ENCODE measurements at regions not wholly inside any gene's neighbourhood (a gene's known extent, or its start where the extent isn't known, plus 50 kb on each side); places are given as distances from the start of the nearest gene placed in this dataset.

GRCh38 chr4:159048166-159048886 lies 54.6 kb upstream of the RAPGEF2 start:
- TF ChIP-seq CTCF (IDR thresholded peaks at IDR 0.05; ENCODE audit: control insufficient read depth, extremely low read depth, insufficient read depth), result no peak
- no peak for DNase-seq (ENCODE audit: low read depth)
- H3K4me3 ChIP-seq (ENCODE audit: low read depth, low read length), result no peak overlapping the region

DNA sequence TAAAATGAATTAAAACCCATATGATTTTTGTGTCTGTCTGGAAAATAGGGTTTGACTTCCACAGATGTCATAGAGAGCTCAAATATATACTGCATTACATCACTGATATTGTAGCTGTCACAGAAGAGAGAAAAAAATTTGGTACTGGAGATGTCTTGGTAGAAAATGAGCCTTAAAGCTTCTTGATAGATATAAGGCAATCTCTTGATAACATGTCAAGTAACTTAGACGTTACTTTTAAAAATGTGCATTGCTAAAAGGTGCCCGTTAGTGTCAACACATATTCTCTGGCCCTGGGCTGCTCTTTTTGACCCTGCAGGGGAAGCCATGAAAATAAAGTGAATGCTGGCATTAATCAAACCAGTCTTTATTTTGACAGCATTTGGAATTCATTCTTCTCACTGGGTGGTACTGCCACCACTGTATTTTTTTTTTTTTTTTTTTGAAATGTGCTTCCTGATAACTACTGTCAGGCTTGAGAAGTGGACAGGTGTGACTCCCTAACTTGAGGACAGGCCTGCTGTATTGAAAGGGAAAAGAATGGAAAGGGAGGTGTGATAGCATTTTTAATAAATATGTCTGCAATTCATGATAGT lies 53.0 kb upstream of the RAPGEF2 start:
- H3K4me3 ChIP-seq (ENCODE audit: low read depth, low read length), result no peak overlapping the region
- TF ChIP-seq CTCF (IDR thresholded peaks at IDR 0.05; ENCODE audit: control insufficient read depth, extremely low read depth, insufficient read depth), result no peak
- no peak for DNase-seq (ENCODE audit: low read depth)

- no peak overlapping the region for H3K4me3 ChIP-seq (ENCODE audit: low read depth, low read length)
- no peak for DNase-seq (ENCODE audit: low read depth)
- no peak for TF ChIP-seq CTCF (IDR thresholded peaks at IDR 0.05; ENCODE audit: control insufficient read depth, extremely low read depth, insufficient read depth)
Observed at GRCh38 chr4:159051245-159052071, 51.4 kb upstream of the RAPGEF2 start.

DNA sequence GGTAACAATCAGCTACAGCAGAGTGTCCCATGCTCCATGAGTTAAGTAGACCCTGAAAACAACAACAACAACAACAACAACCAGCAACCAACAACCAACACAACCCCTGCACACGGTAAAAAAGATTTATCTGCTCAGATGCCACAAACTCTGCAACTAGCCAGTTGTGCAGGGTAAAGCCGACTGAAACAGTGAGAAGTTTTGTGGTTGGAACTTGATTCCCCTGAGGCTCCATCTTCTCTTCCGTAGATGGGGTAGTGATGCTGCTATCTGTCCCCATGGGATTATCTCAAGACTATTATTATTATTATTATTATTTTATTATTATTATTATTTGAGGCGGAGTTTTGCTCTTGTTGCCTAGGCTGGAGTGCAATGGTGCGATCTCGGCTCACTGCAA lies 50.6 kb upstream of the RAPGEF2 start:
- TF ChIP-seq CTCF (IDR thresholded peaks at IDR 0.05; ENCODE audit: control insufficient read depth, extremely low read depth, insufficient read depth), result no peak
- no peak overlapping the region for H3K4me3 ChIP-seq (ENCODE audit: low read depth, low read length)
- no peak for DNase-seq (ENCODE audit: low read depth)

All from LNCaP clone FGC (cell line).